Liver (tissue), 8 donors: ENCODE measurements at regions not wholly inside any gene's neighbourhood (a gene's known extent, or its start where the extent isn't known, plus 50 kb on each side); places are given as distances from the start of the nearest gene placed in this dataset.

Experiments used
- DNase-seq: peaks from one replicate; pipeline ENCODE4 v3.0.0-alpha.2; 2017; ENCODE audit warnings: low spot score
- H3K27ac ChIP-seq, 2 donors: one replicate each; pipeline ENCODE4 v1.7.0; 2013; ENCODE audit warnings: inconsistent platforms in 2 of 2, low read length in 2 of 2, control low read depth in 1 of 2, low read depth in 1 of 2, mild to moderate bottlenecking in 1 of 2
- H3K27me3 ChIP-seq, 4 donors: one replicate each; pipeline versions ENCODE4 v1.6.1 to v1.7.0; 2013; ENCODE audit warnings: low read length in 3 of 4, inconsistent platforms in 1 of 4, mild to moderate bottlenecking in 1 of 4, moderate library complexity in 1 of 4; ENCODE audit not compliant: control insufficient read depth in 4 of 4, insufficient read depth in 4 of 4
- H3K36me3 ChIP-seq, 4 donors: one replicate each; pipeline versions ENCODE4 v1.6.1 to v1.7.0; 2013; ENCODE audit warnings: low read length in 3 of 4, mild to moderate bottlenecking in 3 of 4, low read depth in 1 of 4, moderate library complexity in 1 of 4; ENCODE audit not compliant: control insufficient read depth in 4 of 4, insufficient read depth in 3 of 4
- H3K4me1 ChIP-seq, 4 donors: one replicate each; pipeline versions ENCODE4 v1.6.1 to v1.7.0; 2013; ENCODE audit warnings: low read length in 3 of 4, mild to moderate bottlenecking in 3 of 4, moderate library complexity in 1 of 4; ENCODE audit not compliant: control insufficient read depth in 4 of 4, insufficient read depth in 4 of 4
- H3K4me3 ChIP-seq, 3 donors: one replicate each; pipeline versions ENCODE4 v1.6.1 to v1.7.0; 2013; ENCODE audit warnings: low read length in 3 of 3, control low read depth in 1 of 3, low read depth in 1 of 3, mild to moderate bottlenecking in 1 of 3
- H3K9ac ChIP-seq, 2 donors: one replicate each; pipeline ENCODE4 v1.7.0; 2013; ENCODE audit warnings: low read length in 2 of 2, mild to moderate bottlenecking in 2 of 2, moderate library complexity in 2 of 2, control low read depth in 1 of 2, low read depth in 1 of 2
- H3K9me3 ChIP-seq, 4 donors: one replicate each; pipeline versions ENCODE4 v1.6.1 to v1.7.0; 2013; ENCODE audit warnings: low read length in 3 of 4; ENCODE audit not compliant: control insufficient read depth in 4 of 4
- ATF3 ChIP-seq: IDR thresholded peaks from 2 replicates; pipeline ENCODE4 v1.6.1; 2016; ENCODE audit warnings: antibody characterized with exemption
- CTCF ChIP-seq: fragments of 150-350 bp; IDR thresholded peaks from 2 replicates; pipeline ENCODE4 v1.5.1; 2017; ENCODE audit warnings: improper control_type of control experiment, low read depth, low read length; ENCODE audit not compliant: missing input control
- EGR1 ChIP-seq, 2 donors: IDR thresholded peaks; 2 replicates each; pipeline ENCODE4 v1.6.1; 2016 to 2018; ENCODE audit warnings: antibody characterized with exemption in 2 of 2, low read depth in 2 of 2
- FOXA1 ChIP-seq: IDR thresholded peaks from 2 replicates; pipeline ENCODE4 v1.6.1; 2016; ENCODE audit warnings: antibody characterized with exemption
- FOXA2 ChIP-seq: IDR thresholded peaks from 2 replicates; pipeline ENCODE4 v1.6.1; 2016; ENCODE audit warnings: antibody characterized with exemption
- GABPA ChIP-seq, 2 donors: IDR thresholded peaks in 1 of 2; conservative IDR thresholded peaks in 1 of 2; 2 replicates each; pipeline ENCODE4 v1.6.1; 2016; ENCODE audit warnings: antibody characterized with exemption in 2 of 2, mild to moderate bottlenecking in 1 of 2, moderate library complexity in 1 of 2
- HNF4A ChIP-seq, 2 donors: conservative IDR thresholded peaks; 2 replicates each; pipeline ENCODE4 v1.6.1; 2016; ENCODE audit warnings: antibody characterized with exemption in 2 of 2, mild to moderate bottlenecking in 2 of 2
- HNF4G ChIP-seq: IDR thresholded peaks from 2 replicates; pipeline ENCODE4 v1.6.1; 2016; ENCODE audit warnings: antibody characterized with exemption
- JUND ChIP-seq, 2 donors: IDR thresholded peaks; 2 replicates each; pipeline ENCODE4 v1.6.1; 2016; ENCODE audit warnings: antibody characterized with exemption in 2 of 2
- NR2F2 ChIP-seq: IDR thresholded peaks from 2 replicates; pipeline ENCODE4 v1.6.1; 2016; ENCODE audit warnings: antibody characterized with exemption
- RAD21 ChIP-seq, 2 donors: IDR thresholded peaks; 2 replicates each; pipeline ENCODE4 v1.6.1; 2016; ENCODE audit warnings: antibody characterized with exemption in 2 of 2, mild to moderate bottlenecking in 2 of 2
- RXRA ChIP-seq, 2 donors: IDR thresholded peaks; 2 replicates each; pipeline ENCODE4 v1.6.1; 2017 to 2018; ENCODE audit warnings: antibody characterized with exemption in 2 of 2, mild to moderate bottlenecking in 1 of 2
- SP1 ChIP-seq: IDR thresholded peaks from 2 replicates; pipeline ENCODE4 v1.6.1; 2018; ENCODE audit warnings: antibody characterized with exemption, mild to moderate bottlenecking
- TAF1 ChIP-seq: conservative IDR thresholded peaks from 2 replicates; pipeline ENCODE4 v1.6.1; 2016; ENCODE audit warnings: antibody characterized with exemption, mild to moderate bottlenecking
- YY1 ChIP-seq: IDR thresholded peaks from 2 replicates; pipeline ENCODE4 v1.6.1; 2016; ENCODE audit warnings: antibody characterized with exemption, mild to moderate bottlenecking
- ZBTB33 ChIP-seq: IDR thresholded peaks from 2 replicates; pipeline ENCODE4 v1.6.1; 2016; ENCODE audit warnings: antibody characterized with exemption
- WGBS: extraction: QIAGEN DNeasy Blood & Tissue Kit; methylation state at CpG from one replicate; pipeline ENCODE4 v1.1.7; 2013; 5-methylcytosine and 5-hydroxymethylcytosine counted together
- TF ChIP-seq, protein P1 (sequence below): IDR thresholded peaks from 2 replicates; pipeline ENCODE4 v1.6.1; 2016; ENCODE audit warnings: antibody characterized with exemption, mild to moderate bottlenecking
- TF ChIP-seq, protein P2 (sequence below): IDR thresholded peaks from 2 replicates; pipeline ENCODE4 v1.6.1; 2016; ENCODE audit warnings: antibody characterized with exemption
- donor health status: healthy.
- donor health status: healthy.
- donor health status: healthy.
- donor health status: healthy.
- donor health status: healthy.

DNA sequence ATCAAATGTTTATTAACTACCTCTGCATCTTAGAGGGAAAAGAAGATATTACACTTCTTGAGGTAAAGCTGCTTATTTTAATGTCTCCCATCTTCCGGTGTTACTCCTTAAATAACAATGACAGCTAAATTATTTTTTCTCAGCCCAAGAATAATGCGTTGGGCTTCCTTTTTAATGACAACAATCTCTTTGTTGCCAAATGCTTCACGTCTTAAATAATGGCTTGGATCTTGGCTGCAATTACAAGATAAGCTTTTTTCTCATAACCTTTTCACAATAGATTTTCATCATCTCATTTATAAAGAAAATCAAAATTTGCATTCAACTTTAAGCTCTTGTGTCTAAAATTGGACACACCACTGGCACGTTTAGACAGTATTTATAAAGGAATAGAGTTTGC is 89.2 kb upstream of the COL8A1 start:
- no peak for TF ChIP-seq GABPA (IDR thresholded peaks at IDR 0.05 in 1 of 2, conservative IDR thresholded peaks at IDR 0.05 in 1 of 2)
- TF ChIP-seq CTCF, result no peak
- no peak for TF ChIP-seq HNF4G
- TF ChIP-seq, protein P1, sequence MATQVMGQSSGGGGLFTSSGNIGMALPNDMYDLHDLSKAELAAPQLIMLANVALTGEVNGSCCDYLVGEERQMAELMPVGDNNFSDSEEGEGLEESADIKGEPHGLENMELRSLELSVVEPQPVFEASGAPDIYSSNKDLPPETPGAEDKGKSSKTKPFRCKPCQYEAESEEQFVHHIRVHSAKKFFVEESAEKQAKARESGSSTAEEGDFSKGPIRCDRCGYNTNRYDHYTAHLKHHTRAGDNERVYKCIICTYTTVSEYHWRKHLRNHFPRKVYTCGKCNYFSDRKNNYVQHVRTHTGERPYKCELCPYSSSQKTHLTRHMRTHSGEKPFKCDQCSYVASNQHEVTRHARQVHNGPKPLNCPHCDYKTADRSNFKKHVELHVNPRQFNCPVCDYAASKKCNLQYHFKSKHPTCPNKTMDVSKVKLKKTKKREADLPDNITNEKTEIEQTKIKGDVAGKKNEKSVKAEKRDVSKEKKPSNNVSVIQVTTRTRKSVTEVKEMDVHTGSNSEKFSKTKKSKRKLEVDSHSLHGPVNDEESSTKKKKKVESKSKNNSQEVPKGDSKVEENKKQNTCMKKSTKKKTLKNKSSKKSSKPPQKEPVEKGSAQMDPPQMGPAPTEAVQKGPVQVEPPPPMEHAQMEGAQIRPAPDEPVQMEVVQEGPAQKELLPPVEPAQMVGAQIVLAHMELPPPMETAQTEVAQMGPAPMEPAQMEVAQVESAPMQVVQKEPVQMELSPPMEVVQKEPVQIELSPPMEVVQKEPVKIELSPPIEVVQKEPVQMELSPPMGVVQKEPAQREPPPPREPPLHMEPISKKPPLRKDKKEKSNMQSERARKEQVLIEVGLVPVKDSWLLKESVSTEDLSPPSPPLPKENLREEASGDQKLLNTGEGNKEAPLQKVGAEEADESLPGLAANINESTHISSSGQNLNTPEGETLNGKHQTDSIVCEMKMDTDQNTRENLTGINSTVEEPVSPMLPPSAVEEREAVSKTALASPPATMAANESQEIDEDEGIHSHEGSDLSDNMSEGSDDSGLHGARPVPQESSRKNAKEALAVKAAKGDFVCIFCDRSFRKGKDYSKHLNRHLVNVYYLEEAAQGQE, result no peak
- no peak for TF ChIP-seq YY1
- no peak for TF ChIP-seq NR2F2
- no peak for TF ChIP-seq TAF1
- TF ChIP-seq FOXA1, result no peak
- no peak for TF ChIP-seq RXRA (IDR thresholded peaks at IDR 0.05)
- no peak for TF ChIP-seq HNF4A (conservative IDR thresholded peaks at IDR 0.05)
- TF ChIP-seq, protein P2, sequence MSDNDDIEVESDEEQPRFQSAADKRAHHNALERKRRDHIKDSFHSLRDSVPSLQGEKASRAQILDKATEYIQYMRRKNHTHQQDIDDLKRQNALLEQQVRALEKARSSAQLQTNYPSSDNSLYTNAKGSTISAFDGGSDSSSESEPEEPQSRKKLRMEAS, result no peak
- Histone ChIP-seq H3K9me3 (no peaks in the 10 kb centered on the region), H3K4me1 (no peaks in the 10 kb centered on the region), H3K27me3 (no peaks in the 10 kb centered on the region), H3K36me3 (no peaks in the 10 kb centered on the region), H3K27ac (no peak overlapping the region), H3K9ac (no peak overlapping the region), H3K4me3 (no peak overlapping the region)
- DNase-seq, result no peak
- 49% methylated on average over 4 of the region's 4 CpGs for WGBS

GRCh38 chr3:99548674-99549073 is 89.7 kb upstream of the COL8A1 start:
- Histone ChIP-seq H3K27ac (no peak overlapping the region), H3K4me3 (no peak overlapping the region), H3K4me1 (no peaks in the 10 kb centered on the region), H3K36me3 (no peaks in the 10 kb centered on the region), H3K9me3 (no peaks in the 10 kb centered on the region), H3K27me3 (no peaks in the 10 kb centered on the region), H3K9ac (no peak overlapping the region)
- DNase-seq, result no peak
- 51% methylated on average over 1 of the region's 1 CpG for WGBS
- TF ChIP-seq ZBTB33 (no peak), HNF4G (no peak), TAF1 (no peak), JUND (IDR thresholded peaks at IDR 0.05) (no peak), EGR1 (IDR thresholded peaks at IDR 0.05; ENCODE audit: low read depth in 2 of 2) (no peak), HNF4A (conservative IDR thresholded peaks at IDR 0.05) (no peak), SP1 (no peak), FOXA2 (no peak), FOXA1 (no peak), RAD21 (IDR thresholded peaks at IDR 0.05) (no peak), ATF3 (no peak), NR2F2 (no peak), RXRA (IDR thresholded peaks at IDR 0.05) (no peak), YY1 (no peak), CTCF (no peak), GABPA (IDR thresholded peaks at IDR 0.05 in 1 of 2, conservative IDR thresholded peaks at IDR 0.05 in 1 of 2) (no peak)
- TF ChIP-seq, protein P2, result no peak
- TF ChIP-seq, protein P1, result no peak
